Stimulated activated CD4-positive, alpha-beta T cell treated with anti-CD3 and anti-CD28 coated beads, Interleukin-1b, Interleukin-23, amount 100 ng/mL, for 24 hours (primary cell): ENCODE measurements at regions not wholly inside any gene's neighbourhood (a gene's known extent, or its start where the extent isn't known, plus 50 kb on each side); places are given as distances from the start of the nearest gene placed in this dataset.
"Not testable (repeated sequence)": the region's sequence is repeated elsewhere in the genome, so short reads cannot be mapped to it uniquely, and the experiment has no call there.

Experiments used
- DNase-seq, 4 experiments: peaks; one replicate each; pipeline ENCODE4 v3.0.0-alpha.2; 2020; ENCODE audit warnings: low read depth in 4 of 4, low spot score in 1 of 4

DNA sequence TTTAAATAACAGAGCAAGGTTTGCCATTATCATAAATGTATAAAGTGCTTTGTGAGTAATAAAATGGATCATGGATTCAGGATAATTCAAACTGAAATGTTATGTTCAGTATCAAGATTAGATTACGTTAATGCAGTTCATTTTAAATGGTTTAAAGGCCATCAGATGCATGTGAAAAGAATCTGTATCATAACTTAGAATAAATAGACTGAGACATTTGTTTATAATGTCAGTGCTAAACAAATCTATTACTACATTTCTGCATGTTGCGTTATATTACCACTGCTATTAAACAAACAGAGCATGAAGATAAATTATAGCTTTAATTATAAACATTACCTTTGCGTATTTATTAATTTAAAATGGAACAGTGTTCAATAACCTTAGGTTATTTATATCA, 160.2 kb downstream of the TOX3 start:
- no peak for DNase-seq

DNA sequence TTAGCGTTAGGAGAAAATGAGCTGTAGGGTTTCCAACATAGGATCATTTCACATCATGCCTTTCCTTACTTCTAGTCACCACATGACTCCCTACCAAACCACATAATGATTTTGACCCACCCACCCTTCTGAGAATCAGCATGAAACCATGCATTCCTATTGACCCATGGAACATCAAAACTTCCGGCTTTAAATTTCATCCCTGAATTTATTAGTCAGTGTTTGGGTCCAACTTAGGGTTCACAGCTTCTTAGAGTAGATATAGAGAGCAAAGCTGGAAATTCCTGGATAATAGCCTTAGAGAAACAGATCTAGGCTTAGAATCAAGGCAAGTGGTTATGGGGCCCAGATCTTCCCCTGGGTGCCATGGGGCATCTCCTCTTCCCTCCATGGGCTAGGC, 162.6 kb downstream of the TOX3 start:
- DNase-seq = no peak

DNA sequence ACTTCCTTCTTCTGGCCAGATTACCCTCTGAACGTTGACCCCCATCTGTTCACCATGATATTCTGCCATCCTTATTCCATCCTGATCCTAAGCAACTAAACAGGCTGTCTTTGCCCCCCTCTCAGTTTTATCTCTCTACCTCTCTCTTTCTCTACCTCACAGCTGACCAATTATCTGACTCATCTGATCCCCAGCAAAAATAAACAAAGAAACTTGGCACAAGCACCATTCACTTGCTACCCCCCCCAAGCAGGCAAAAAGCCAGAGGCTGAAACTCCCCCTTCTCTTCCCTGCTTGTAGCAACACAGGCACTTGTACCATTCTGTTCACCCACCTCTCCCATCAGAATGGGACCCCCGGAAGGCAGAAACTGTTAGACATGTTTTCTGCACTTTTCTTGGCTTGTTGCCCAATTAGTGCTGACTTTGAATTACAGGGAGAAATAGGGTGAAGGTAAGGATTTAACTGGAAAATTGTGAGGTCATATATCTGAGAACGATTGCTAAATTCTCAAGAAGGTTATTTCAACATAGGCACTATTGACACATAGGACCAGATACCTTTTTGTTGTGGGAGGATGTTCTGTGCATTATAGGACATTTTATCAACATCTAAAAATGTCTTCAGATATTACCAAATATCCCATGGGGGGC, 163.2 kb downstream of the TOX3 start:
- no peak for DNase-seq

DNA sequence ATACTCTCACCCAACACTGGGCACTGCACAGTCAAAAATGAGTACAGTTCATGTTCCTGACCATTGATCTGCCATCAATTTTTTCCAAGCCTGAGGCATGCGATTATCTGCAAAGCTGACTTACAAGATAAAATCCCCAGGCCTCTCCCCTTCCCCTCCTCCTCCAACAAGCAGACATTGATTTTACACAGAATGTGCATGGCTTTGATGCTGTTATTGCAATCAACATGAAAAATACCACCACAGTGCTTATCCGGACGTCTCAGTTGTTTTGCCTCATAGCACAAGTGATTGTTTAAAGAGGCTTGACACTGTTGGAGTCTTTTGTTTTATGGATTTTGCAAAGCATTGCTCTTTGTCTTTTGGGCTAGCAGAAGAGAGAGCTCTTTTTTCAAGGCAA, 163.8 kb downstream of the TOX3 start:
- no peak for DNase-seq

DNA sequence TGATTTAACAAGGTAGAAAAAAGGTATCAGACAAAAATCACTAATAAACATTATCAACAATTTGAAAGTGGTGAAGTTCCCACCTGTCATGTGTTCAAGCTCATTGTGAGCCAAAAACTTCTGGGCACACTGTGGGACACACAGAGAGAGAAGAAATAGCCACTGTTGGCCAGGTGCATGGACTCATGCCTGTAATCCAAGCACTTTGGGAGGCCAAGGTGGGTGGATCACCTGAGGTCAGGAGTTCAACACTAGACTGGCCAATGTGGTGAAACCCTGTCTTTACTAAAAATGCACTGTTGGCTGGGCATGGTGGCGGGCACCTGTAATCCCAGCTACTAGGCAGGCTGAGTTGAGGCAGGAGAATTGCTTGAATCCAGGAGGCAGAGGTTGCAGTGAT, 167.4 kb downstream of the TOX3 start:
- DNase-seq = no peak

DNA sequence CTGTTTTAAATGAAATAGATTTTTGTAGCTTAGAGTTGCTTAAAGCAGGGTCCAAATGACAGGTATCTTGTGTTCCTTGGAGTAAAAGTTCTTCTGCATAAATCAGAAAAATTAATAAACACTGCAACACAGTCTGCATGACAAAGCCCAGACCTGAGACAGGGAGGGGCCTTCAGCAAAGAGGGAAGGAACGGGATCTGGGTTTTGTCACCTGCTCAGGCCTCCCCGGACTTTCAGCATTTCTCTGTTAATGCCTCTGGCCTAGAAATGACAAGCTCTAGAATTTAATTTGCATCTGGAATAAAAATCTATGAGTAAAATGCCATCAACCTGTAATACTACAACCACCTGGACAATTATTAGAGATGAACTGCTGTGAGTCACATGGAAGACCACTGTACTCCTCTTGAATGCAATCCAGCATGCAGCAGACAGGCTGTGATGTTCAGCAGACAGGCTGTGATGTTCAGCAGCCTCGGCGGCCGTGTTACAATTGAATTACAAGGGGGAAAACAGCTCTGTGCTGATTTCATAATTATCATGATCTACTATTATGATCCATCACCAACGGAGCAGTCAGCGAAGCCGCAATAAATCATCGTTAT, 170.2 kb downstream of the TOX3 start:
- no peak for DNase-seq

DNA sequence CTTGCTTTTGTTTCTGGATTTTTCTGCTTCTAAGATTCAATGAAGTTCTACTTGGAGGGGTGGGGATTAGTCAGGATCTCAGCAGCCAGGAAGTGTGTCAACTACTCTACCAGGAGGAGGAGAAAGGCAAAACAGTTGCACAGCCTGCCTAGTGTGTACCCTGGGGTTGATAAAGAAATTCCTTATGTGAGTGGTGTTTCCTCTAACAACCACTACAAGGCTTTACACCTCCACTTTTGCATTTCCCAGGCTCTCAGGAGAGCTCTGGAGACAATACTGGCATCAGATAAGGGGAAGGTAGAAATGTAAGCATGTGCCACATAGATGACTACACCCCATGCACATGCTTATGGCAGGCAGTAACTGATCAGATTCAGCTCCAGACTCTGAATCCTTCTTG, 174.6 kb downstream of the TOX3 start:
- DNase-seq = no peak

DNA sequence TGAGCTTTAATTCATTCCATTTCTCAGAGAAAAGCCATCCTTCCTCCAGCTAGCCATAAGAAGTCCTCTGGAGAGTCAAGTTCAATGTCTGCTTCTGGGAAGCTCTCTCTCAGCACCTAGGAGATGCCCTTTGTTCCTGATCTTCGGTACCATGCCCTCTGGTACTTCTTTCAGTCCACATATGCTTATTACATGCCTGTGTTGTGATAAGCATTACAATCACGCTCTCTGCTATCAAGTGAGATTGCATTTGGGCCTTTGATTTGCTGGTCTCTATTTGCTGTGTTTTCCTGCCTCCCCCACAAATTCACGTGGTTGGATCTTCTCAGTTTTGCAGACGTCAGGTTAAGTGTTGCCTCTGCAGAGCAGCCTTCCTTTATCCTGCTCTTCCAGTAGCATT, 178.1 kb downstream of the TOX3 start:
- no peak for DNase-seq

DNA sequence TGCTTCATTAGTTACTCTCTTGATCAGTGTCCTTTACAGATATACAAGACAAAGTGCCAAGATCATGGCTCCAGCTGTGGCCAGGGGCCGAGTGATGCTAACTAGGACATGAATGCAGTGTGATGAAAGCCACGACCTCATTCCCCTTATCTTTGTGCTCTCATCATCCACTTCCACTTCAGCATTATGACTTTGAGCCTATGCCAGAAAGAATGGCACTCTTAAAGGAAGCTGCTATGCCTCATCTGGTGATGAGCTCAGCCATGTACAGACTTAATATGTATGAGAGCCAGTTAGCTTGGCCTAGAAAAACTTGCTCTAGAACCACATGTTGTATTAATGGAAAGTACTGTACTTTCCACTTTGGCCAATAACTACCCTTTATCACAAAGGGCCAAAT, 179.1 kb downstream of the TOX3 start:
- DNase-seq = no peak

DNA sequence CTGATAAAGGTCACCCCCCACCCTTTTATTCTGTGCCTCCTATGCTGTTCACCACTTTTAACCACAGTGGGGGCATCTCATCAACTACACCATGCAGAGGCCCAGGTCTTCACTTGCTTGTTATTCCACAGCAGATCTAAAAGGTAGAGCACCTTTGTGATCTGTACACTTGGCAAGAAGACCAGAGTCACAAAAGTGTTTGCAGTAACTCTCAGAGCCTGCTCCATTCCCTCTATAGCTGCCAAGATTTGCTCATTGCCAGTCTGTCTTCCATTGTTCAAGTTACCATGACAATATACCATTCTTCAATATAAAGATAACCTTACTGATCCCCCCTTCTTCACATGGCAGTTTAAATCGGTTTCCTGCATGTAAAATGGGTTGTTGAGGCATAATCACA, 180.0 kb downstream of the TOX3 start:
- DNase-seq = no peak

DNA sequence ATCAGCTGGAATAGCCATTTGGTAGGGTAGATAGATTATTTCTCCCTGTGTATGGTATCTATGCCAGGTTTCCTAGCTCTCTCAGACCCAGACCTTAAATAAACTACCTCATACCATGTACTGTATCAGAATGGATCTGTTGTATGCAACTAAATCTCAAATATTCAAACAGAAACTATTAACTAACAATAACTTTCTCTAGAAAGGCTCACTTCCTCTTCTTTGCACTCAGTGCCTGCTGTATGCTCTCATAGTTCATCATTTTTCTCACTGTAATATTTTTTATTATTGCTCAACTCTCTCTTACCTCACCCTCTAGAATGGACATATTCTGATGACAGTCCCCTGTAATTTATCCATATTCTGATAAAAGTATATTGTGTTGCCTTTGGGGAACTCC, 182.4 kb downstream of the TOX3 start:
- DNase-seq = no peak

DNA sequence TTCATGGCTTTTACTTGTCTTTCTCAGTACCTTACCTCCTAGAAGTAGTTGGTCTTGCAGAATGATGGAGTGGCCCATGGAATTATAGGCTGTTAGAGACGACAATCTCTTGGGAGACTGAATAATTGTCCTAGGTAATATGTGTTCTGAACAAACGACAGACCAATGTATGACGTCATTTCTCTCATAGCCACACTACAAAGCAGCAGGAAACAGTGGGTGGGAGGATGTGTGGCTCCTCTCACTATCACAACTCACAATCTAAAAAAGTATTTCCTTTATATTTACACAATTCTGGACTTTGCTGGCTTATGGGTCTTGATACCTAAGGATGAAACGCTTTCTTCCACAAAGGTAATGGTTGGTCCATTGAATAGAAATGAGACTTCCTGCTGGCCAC, 183.9 kb downstream of the TOX3 start:
- no peak for DNase-seq

DNA sequence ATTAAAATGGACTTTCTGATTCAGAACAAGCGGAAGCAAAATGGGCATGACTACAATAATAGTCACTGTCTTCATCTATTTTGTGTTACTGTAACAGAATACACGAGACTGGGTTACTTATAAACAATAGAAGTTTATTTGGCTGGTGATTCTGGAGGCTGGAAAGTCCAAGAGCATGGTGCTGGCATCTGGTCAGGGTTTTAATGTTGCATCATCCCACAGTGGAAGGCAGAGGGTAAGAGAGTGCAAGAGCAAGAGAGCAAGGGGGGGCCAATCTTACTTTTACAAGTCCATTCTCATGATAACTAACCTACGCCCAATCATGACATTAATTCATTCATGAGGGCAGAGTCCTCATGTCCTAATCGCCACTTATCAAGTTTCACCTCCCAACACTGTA, 189.2 kb downstream of the TOX3 start:
- DNase-seq = no peak

DNA sequence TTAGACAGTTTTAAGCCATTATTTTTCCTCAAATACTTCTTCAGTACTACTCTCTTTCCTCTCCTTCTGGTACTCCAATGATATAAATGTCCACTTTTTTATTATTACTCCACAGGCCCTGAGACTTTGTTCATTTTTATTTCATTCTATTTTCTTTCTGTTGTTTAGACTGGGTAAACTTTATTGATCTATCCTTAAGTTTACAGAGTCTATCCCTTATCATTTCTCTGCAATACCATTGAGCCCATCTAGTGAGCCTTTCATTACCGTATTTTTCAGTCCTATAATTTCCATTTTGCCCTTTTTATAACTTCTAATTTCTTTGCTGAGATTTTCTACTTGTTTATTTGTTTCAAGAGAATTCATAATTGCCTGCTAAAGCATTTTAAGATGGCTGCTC, 193.7 kb downstream of the TOX3 start:
- DNase-seq = no peak

DNA sequence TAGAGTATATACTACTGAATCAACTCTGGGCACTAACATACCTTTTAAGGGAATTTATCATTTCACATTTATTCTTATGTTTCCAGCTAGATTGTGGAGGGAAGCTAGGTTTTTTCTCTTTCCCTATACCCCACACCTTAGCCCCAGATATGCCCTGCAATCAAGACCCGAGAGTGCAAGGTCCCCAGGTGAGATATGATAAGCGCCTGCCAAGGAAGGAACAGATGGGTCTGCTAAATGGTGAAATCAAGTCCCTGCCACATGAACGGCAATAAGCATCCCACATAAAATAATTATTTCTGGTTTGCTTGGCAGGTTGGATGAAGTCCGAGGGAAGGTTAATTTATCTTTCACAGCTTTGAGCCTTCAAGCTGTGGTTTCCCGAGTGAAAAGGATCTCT, 195.5 kb downstream of the TOX3 start:
- DNase-seq = no peak

DNA sequence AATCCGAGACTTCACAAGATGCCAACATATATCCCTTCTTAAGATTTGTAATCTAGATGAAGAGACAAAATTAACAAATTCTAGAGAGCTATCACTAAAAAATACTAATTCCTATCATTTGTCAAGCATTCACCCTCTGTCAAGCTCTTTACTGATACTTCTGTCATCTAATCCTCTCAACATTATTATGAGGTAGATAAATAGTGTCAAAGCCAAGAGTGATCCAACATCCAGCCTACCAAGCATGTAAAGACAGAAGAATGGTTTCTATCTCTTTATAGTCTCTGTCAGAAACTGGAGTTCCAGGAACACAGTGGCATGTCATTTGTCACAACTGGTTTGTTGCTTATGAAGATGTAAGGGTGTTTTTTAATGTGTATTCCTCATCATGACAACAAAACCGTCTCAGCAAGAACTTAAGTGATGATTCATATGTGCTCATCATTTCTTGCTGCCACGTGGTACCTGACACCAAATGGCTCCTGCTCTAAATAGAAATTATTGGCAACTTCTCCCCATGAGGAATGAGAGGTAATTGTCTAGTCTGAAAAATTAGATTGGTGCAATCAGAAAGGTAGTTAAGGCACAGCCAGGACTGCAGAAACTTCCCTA, 196.8 kb downstream of the TOX3 start:
- no peak for DNase-seq

DNA sequence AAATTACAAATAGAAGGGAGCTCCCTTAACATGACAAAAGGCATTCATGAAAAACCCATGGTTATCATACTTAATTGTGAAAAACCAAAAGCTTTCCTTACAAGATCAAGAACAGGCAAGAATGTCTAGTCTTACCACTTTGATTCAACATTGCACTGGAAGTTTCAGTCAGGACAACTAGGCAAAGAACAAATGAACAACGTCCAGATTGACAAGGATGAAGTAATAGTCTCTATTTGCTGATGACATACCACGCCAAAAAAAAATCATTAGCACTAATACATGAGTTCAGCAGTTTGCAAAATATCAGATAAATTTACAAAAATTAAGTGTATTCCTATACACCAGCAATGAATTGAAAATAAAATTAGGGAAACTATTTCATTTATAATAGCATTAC, 200.2 kb downstream of the TOX3 start:
- no peak for DNase-seq

DNA sequence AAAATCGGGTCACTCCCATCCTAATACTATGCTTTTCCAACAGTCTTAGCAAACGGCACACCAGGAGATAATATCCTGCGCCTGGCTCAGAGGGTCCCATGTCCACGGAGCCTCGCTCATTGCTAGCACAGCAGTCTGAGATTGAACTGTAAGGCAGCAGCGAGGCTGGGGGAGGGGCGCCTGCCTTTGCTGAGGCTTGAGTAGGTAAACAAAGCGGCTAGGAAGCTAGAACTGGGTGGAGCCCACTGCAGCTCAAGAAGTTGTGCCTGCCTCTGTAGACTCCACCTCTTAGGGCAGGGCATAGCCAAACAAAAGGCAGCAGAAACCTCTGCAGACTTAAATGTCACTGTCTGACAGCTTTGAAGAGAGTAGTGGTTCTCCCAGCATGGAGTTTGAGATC, 213.3 kb downstream of the TOX3 start:
- DNase-seq = not testable (repeated sequence)

DNA sequence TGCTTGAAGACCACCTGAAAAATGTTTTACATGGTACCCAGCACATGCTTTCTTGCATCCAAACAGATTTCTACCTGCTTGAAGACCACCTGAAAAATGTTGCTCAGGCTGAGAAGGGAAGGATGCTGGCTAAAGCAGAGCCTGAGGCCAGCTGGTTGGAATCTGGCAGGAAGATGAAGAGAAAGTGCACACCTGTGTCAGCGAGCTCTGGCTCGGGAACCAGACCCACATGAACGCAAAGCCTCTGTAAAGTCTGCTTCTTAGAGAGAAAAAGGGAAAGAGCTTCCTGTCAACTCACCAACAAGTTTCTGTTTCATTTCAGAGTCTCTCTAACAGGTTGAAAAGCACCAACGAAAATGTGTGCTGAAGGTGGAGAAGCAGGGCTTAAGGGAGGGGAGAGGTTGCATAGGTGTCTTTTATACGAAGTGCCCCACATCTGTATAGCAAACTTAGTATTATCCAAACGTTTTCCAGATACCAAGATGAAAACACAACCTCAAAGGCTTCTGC, 226.0 kb downstream of the TOX3 start:
- no peak for DNase-seq

DNA sequence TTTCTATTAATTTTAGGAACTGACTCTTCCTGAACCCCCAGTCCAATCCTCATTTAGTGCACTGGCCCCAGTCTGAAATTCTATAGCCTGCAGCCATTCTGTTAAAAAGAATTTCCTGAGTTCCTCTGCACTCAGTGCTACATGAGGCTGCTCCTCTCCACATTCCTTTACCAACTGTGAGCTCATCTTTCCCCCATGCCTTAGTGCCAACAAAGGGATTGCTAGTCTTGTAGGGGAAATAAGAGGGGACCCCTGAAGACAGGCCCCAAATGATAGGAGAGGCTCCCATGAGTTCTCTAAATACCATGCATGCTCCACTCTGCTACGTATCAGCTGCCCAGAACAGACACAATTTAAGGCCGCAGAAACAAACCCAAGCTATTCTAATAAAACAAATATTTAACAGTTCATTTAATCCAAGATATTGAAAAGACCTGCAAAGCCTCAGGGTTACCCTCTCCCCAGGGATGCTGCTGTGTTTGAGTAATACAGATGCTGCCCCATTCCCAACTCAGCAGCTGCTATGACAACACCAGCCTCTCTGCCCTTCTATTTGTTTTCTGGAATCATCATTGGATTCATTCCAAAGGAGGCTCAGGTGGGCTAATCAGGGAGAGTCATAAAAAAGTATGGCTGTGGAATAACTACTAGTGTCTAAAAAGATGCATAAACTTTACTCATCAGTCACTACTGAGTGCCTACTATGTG, 228.5 kb downstream of the TOX3 start:
- DNase-seq = no peak

DNA sequence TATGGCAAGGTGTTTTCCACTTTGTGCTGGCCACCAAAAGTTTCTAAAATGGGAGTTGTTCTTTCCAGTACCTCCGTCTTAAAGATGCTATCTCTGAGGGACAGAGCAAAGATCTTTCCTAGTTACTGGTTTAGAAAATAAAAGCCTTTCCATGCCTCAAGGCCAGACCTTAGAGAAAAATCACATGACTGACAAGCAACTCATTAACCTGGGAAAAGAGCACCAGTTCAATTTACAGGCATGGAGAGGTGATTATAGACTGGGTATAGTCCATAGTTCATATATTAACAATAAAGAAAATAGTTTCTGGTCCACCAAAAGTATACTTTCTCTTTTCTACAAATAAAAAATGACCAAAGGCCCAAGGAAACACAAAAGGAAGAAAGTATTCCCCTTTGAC, 230.7 kb downstream of the TOX3 start:
- DNase-seq = no peak

DNA sequence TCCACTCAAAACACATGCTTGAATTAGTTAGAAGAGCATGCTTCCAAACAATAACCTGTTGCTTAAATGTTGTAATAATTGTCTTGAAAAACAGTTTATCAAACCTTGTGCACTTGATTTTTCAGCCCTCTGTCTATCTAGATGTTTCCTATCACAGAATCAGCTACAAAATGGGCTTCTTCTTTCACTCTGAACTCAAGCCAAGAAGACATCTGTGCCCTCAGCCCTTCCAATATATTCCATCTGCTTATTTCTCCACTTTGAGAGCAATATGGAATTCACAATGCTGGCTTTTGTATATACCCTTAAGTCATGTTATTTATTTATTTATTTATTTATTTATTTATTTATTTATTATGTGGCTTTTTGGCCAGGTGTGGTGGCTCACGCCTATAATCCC, 234.2 kb downstream of the TOX3 start:
- no peak for DNase-seq
